ENCODE measurements at regions not wholly inside any gene's neighbourhood (a gene's known extent, or its start where the extent isn't known, plus 50 kb on each side); places are given as distances from the start of the nearest gene placed in this dataset.
"Not testable (repeated sequence)": the region's sequence is repeated elsewhere in the genome, so short reads cannot be mapped to it uniquely, and the experiment has no call there.

- DNase-seq: peak; percentile 43 to 49
Observed at GRCh38 chr5:1633605-1634336, 110.0 kb upstream of the LPCAT1 start.

DNA sequence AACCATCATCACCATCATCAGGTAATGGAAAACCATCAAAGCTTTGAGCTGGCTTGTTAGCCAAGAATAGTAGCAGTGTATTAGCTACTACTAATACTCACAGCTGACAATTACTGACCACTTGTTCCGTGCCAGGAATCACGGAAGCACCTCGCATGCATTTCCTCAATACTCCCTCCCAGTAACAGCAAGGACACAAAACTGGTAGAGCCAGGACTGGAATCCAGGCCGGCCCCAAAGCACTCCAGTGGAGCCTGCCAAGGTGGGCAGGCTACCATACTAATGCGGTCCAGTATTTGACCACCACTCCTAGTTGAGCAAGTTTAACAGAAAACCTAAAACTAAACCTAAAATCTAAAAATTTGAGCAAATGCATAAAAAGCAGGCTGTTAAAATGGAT, 107.2 kb upstream of the LPCAT1 start:
- not testable (repeated sequence) for DNase-seq

- not testable (repeated sequence) for DNase-seq
Observed at GRCh38 chr5:1626397-1626796, 102.6 kb upstream of the LPCAT1 start.

DNA sequence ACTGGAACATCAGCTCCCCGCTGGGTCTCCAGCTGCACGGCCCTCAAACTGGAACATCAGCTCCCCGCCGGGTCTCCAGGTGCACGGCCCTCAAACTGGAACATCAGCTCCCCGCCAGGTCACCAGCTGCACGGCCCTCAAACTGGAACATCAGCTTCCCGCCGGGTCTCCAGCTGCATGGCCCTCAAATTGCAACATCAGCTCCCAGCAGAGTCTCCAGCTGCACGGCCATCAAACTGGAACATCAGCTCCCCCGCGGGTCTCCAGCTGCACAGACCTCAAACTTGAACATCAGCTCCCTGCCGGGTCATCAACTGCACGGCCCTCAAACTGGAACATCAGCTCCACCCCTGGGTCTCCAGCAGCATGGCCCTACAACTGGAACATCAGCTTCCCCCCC, 95.8 kb upstream of the LPCAT1 start:
- DNase-seq: not testable (repeated sequence)

- not testable (repeated sequence) for DNase-seq
Observed at GRCh38 chr5:1618296-1618865, 94.6 kb upstream of the LPCAT1 start.

DNA sequence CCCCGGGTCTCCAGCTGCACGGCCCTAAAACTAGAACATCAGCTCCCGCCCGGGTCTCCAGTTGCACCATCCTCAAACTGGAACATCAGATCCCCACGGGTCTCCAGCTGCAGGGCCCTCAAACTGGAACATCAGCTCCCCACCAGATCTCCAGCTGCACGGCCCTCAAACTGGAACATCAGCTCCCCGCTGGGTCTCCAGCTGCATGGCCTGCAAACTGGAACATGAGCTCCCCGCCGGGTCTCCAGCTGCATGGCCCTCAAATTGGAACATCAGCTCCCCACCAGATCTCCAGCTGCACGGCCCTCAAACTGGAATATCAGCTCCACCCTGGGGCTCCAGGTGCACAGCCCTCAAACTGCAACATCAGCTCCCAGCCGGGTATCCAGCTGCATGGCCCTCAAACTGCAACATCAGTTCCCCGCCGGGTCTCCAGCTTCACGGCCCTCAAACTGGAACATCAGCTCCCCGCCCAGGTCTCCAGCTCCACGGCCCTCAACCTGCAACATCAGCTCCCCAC, 93.5 kb upstream of the LPCAT1 start:
- DNase-seq: not testable (repeated sequence)

DNA sequence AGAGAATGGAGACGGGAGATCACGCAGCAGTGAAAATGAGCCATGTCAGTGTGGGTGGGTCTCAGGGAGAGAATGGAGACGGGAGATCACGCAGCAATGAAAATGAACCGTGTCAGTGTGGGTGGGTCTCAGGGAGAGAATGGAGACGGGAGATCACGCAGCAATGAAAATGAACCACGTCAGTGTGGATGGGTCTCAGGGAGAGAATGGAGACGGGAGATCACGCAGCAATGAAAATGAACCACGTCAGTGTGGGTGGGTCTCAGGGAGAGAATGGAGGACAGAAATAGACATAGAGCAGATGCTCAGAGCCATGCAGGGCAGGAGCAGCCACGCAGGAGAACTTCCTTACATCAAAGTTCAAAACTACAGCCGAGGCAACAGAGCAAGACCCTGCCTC, 89.8 kb upstream of the LPCAT1 start:
- DNase-seq: not testable (repeated sequence)

GRCh38 chr5:1610526-1610925, 86.8 kb upstream of the LPCAT1 start:
- DNase-seq: not testable (repeated sequence)

GRCh38 chr5:1609111-1609510, 85.4 kb upstream of the LPCAT1 start:
- not testable (repeated sequence) for DNase-seq

DNA sequence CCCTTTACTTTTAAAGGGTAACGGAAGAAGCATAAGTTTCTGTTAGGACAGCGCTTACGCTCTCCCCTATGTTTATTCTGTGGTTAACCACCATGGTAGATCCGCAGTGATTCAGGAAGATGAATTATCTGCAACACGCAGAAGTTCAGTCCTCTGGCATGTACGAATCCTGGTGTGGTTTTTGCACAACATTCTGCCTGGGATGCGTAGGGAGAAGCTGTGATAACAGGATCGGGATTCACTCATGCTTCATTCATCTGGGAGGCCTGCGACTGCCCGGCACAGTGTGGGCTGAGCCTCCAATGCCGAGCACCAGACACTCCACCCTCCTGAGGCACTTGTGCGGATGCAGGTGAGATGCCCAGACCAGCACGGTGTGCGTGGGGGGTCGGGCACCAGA, 84.6 kb upstream of the LPCAT1 start:
- not testable (repeated sequence) for DNase-seq

GRCh38 chr5:1606951-1607350, 83.2 kb upstream of the LPCAT1 start:
- DNase-seq: not testable (repeated sequence)

DNA sequence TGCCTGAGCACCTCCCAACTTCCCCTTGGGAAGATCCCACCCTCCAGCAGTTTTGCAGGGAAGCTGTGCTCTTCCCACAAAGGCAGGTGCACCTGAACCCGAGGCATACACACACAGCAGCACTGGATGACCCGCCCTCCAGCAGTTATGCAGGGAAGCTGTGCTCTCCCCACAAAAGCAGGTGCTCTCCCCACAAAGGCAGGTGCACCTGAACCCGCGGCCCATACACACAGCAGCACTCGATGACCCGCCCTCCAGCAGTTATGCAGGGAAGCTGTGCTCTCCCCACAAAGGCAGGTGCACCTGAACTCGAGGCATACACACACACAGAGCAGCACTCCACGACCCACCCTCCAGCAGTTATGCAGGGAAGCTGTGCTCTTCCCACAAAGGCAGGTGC, 80.2 kb upstream of the LPCAT1 start:
- not testable (repeated sequence) for DNase-seq

- not testable (repeated sequence) for DNase-seq
Observed at GRCh38 chr5:1601565-1601964, 77.8 kb upstream of the LPCAT1 start.

GRCh38 chr5:1598950-1599737, 75.4 kb upstream of the LPCAT1 start:
- DNase-seq: not testable (repeated sequence)

DNA sequence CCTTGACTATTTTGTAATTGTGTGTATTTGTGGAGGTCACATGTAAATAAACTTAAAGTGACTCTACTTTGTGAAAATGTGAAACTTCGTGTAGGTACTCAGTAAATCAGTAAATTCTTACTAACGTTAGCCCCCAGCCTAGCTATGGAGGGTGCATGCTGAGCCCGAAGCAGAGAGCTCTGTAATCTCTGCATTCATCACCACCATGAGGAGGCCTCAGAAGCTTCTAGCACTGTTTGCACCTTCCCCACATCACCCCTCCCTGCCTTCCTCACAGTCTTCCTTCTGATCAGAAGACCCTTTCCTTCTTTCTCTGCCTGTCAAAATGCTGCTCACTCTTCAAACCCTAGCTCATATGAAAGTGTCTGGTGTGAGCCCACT, 73.3 kb upstream of the LPCAT1 start:
- not testable (repeated sequence) for DNase-seq

- DNase-seq: not testable (repeated sequence)
Observed at GRCh38 chr5:1596462-1597092, 72.8 kb upstream of the LPCAT1 start.

DNA sequence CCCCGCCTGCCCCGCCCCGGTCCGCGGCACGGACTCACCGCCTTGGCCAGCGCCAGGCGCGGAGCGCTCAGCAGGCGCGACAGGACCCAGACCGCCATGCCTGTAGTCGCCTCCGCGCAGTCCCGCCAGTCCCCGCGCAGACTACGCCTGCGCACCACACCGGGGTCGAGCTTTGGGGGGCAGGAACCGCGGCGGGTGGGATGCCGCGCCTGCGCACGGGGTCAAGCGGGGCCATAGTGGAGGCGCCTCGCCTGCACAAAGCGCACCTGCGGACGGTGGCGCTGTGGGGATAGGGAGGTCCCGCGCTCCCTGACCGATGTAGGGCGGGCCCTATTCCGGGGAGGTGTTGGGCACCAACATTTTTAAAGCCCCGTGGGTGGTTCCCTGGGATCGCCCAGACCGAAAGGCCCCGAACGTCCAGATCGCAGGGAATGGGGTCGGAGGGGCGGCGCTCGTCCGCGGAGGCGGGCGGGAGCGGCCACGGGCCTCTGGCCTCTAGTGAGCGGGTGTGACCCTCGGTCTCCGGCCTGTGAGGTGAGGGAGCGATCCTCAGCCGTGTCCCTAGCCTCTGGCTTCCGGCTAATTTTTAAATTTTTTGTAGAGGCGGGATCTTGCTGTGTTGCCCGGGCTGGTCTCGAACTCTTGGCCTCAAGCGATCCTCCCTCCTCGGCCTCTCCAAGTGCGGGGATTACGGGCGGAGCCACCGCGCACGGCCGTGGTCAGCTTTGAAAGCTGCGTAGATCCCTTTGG, 70.8 kb upstream of the LPCAT1 start:
- peak; percentile 48 to 53 for DNase-seq

DNA sequence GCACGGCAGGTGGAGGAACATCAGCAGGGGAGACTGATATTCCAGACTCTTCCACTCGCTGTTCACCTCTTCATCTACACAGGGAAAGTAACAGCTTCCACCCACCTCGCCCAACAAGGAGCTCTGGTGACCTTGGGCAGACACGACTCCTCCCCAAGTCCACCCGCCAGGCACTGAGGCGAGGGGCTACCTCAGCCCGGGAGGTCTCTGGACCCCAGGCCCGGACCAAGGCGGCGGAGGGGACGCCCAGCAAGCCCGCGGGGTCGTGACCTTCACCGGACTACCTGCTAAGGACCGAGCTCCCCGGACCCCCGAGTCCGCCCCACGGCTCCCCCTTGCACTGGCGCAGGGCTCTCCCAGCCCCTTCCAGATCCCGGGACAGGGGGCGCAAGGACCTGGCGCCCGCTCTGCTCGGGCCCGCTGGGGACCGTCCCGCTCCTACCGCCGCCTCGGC, 70.2 kb upstream of the LPCAT1 start:
- DNase-seq: no peak

DNA sequence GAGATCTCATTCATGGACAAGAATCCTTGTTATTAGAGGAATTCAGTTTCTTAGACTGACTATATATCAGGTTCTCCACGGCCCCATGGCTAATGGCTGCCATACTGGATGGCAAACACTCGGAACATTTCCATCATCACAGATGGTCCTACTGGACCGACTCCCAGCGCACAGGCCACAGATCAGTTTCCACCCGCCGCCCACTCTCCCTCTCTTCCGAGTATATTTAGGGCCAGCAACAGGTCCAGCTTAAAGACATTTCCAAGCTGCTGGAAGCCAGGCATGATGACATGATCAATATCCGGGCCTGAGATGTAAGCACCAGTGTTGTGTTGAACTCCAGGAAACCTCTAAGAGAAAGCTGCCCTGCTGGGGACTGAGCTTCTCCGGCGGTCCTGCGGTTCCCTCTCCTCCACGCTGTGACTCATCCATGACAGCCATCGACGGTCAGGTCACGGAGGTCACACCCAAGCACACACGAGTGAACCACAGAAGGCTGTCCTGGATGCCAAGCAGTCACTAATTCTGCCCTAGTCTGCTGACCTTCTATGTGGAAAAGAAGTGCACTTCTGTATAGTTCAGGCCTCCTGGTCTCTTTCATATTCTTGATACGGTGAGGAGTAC, 64.4 kb upstream of the LPCAT1 start:
- DNase-seq: not testable (repeated sequence)

- not testable (repeated sequence) for DNase-seq
Observed at GRCh38 chr5:1583081-1583875, 59.5 kb upstream of the LPCAT1 start.

- DNase-seq: not testable (repeated sequence)
Observed at GRCh38 chr5:1579389-1579788, 55.6 kb upstream of the LPCAT1 start.

All from activated CD4-positive, alpha-beta T cell treated with anti-CD3 and anti-CD28 coated beads, Interleukin-2, amount 50 U/mL, for 4 hours (primary cell).